K562 (cell line): ENCODE measurements at regions not wholly inside any gene's neighbourhood (a gene's known extent, or its start where the extent isn't known, plus 50 kb on each side); places are given as distances from the start of the nearest gene placed in this dataset.

ENCODE experiments used
- ATAC-seq: fragments of 200-7000 bp; cut with Tn5 transposase; 3 replicates; pipeline ENCODE4 v1.9.1; 2020; ENCODE audit warnings: moderate library complexity
- BruUV-seq: library from RNA; stranded (reverse); fragments of 400-500 nt; replicated peaks from 2 replicates; lab custom pipeline; 2021; lab: Mats Ljungman, UMichigan
- CTCF ChIA-PET: fragments of 300-600 bp; formaldehyde crosslinking; extraction: SDS; loops from one replicate; lab custom pipeline; 2021; ENCODE audit warnings: low intra/inter-chr PET ratio; lab: Yijun Ruan, JAX
- POLR2A ChIA-PET: fragments of 300-600, 350-650 bp; sonication (Branson Sonifier 250); formaldehyde crosslinking; extraction: SDS; loops from one replicate; lab custom pipeline; 2021; ENCODE audit warnings: antibody characterized with exemption, inconsistent platforms; lab: Yijun Ruan, JAX
- DNase-seq, 4 experiments: peaks; one replicate each; pipeline versions ENCODE4 v3.0.0 to v3.0.0-alpha.2; 2011 to 2018; ENCODE audit warnings: low spot score in 3 of 4, mixed read lengths in 3 of 4; ENCODE audit errors: extremely low read depth in 1 of 4
- FAIRE-seq: peaks from 2 replicates; lab custom pipeline; 2011; peaks lifted over from hg19 to GRCh38; lab: Jason Lieb, UNC
- H2AFZ ChIP-seq: 2 replicates; pipeline ENCODE4 v1.6.0; 2011; ENCODE audit warnings: low read depth, low read length, control low read depth, inconsistent platforms
- H3K27ac ChIP-seq: fragments of 200-600 bp; 3 replicates; pipeline ENCODE4 v1.8.0; 2011; ENCODE audit warnings: low read depth, mild to moderate bottlenecking, control low read depth, inconsistent platforms, low read length, moderate library complexity, mixed read lengths; ENCODE audit errors: extremely low read depth
- H3K27me3 ChIP-seq, 2 experiments: fragments of 300-600 bp in 1 of 2; 2 replicates in 1 of 2; 3 replicates in 1 of 2; pipeline versions ENCODE4 v1.6.0 to v1.8.0; 2011; ENCODE audit warnings: inconsistent platforms in 2 of 2, low read length in 2 of 2, mild to moderate bottlenecking in 1 of 2, mixed read lengths in 1 of 2, moderate library complexity in 1 of 2; ENCODE audit not compliant: control insufficient read depth in 2 of 2, insufficient read depth in 2 of 2
- H3K36me3 ChIP-seq: fragments of 300-600 bp; 3 replicates; pipeline ENCODE4 v1.8.0; 2011; ENCODE audit warnings: mild to moderate bottlenecking, low read length, inconsistent platforms; ENCODE audit not compliant: control insufficient read depth, insufficient read depth
- H3K4me1 ChIP-seq, 2 experiments: fragments of 200-600 bp in 1 of 2; replicated peaks in 1 of 2; 2 replicates in 1 of 2; 3 replicates in 1 of 2; pipeline versions ENCODE4 v1.5.1 to v1.8.0; 2011; ENCODE audit warnings: inconsistent platforms in 2 of 2, low read length in 2 of 2, mild to moderate bottlenecking in 1 of 2, mixed read lengths in 1 of 2, moderate library complexity in 1 of 2; ENCODE audit not compliant: control insufficient read depth in 2 of 2, insufficient read depth in 2 of 2
- H3K4me2 ChIP-seq: 2 replicates; pipeline ENCODE4 v1.6.1; 2011; ENCODE audit warnings: low read length, control low read depth, inconsistent platforms, mixed read lengths; ENCODE audit not compliant: insufficient read depth
- H3K4me3 ChIP-seq: fragments of 200-600 bp; sonication (generic), shearing (Covaris generic); 2 replicates; pipeline ENCODE4 v1.5.1; 2016; ENCODE audit warnings: control low read depth, inconsistent platforms
- H3K79me2 ChIP-seq: fragments of 200-600 bp; 3 replicates; pipeline ENCODE4 v1.8.0; 2011; ENCODE audit warnings: low read length, inconsistent platforms; ENCODE audit not compliant: control insufficient read depth, insufficient read depth
- H3K9ac ChIP-seq, 2 experiments: 2 replicates each; pipeline versions ENCODE4 v1.6.0 to v1.6.1; 2011; ENCODE audit warnings: low read depth in 2 of 2, low read length in 2 of 2, control low read depth in 1 of 2, inconsistent platforms in 1 of 2, mild to moderate bottlenecking in 1 of 2, mixed read lengths in 1 of 2; ENCODE audit not compliant: insufficient read depth in 1 of 2
- H3K9me1 ChIP-seq: one replicate; pipeline ENCODE4 v1.6.0; 2011; ENCODE audit warnings: inconsistent platforms, mild to moderate bottlenecking, low read length, moderate library complexity; ENCODE audit not compliant: control insufficient read depth, insufficient read depth
- H3K9me3 ChIP-seq: replicated peaks from 2 replicates; pipeline ENCODE4 v1.5.1; 2011; ENCODE audit warnings: low read depth, low read length, inconsistent platforms; ENCODE audit not compliant: control insufficient read depth, insufficient read depth
- H4K20me1 ChIP-seq: replicated peaks from 2 replicates; pipeline ENCODE4 v1.6.1; 2011; ENCODE audit warnings: low read length, inconsistent platforms, mixed read lengths; ENCODE audit not compliant: control insufficient read depth, insufficient read depth
- BDP1 ChIP-seq: IDR thresholded peaks from 3 replicates; pipeline ENCODE4 v1.6.1; 2011; ENCODE audit not compliant: insufficient read length, insufficient read depth
- CBFB ChIP-seq: sonication (generic); formaldehyde crosslinking; IDR thresholded peaks from 2 replicates; pipeline ENCODE4 v1.4.0; 2020; ENCODE audit warnings: mild to moderate bottlenecking, missing genetic modification reagents
- CCNT2 ChIP-seq: IDR thresholded peaks from 2 replicates; pipeline ENCODE4 v1.6.1; 2011; ENCODE audit warnings: borderline replicate concordance, low read depth, mild to moderate bottlenecking, moderate library complexity, mixed read lengths, low read length; ENCODE audit not compliant: insufficient read length; ENCODE audit errors: extremely low read depth
- CTCF ChIP-seq, 3 experiments: IDR thresholded peaks in 2 of 3; conservative IDR thresholded peaks in 1 of 3; 2 replicates each; pipeline ENCODE4 v1.5.1; 2011 to 2012; ENCODE audit warnings: low read length in 3 of 3, mild to moderate bottlenecking in 3 of 3, control low read depth in 2 of 3, improper control_type of control experiment in 1 of 3, inconsistent platforms in 1 of 3, low read depth in 1 of 3, mixed read lengths in 1 of 3, moderate library complexity in 1 of 3; ENCODE audit not compliant: insufficient read depth in 2 of 3
- CTCFL ChIP-seq: IDR thresholded peaks from 2 replicates; pipeline ENCODE4 v1.6.1; 2011; ENCODE audit warnings: borderline replicate concordance, low read depth, mild to moderate bottlenecking, moderate library complexity, low read length; ENCODE audit not compliant: insufficient read depth, poor library complexity, severe bottlenecking
- ETV1 ChIP-seq: fragments of 450-650 bp; conservative IDR thresholded peaks from 2 replicates; pipeline ENCODE4 v1.6.1; 2016; ENCODE audit warnings: missing genetic modification characterization, control low read depth, low read depth, missing compliant biosample characterization
- HDAC3 ChIP-seq: fragments of 450-650 bp; IDR thresholded peaks from 2 replicates; pipeline ENCODE4 v1.6.1; 2018; ENCODE audit warnings: borderline replicate concordance, mild to moderate bottlenecking, moderate library complexity; ENCODE audit not compliant: partially characterized antibody
- IRF9 ChIP-seq: fragments of 450-650 bp; IDR thresholded peaks from 2 replicates; pipeline ENCODE4 v1.6.1; 2016; ENCODE audit warnings: missing biosample characterization, missing genetic modification characterization
- KAT8 ChIP-seq: fragments of 450-650 bp; IDR thresholded peaks from 2 replicates; pipeline ENCODE4 v1.6.1; 2016; ENCODE audit warnings: low read depth, mild to moderate bottlenecking
- MCM3 ChIP-seq: fragments of 450-650 bp; IDR thresholded peaks from 2 replicates; pipeline ENCODE4 v1.6.1; 2016
- NCOA2 ChIP-seq, 2 experiments: fragments of 450-650 bp; IDR thresholded peaks; 2 replicates each; pipeline ENCODE4 v1.6.1; 2018; ENCODE audit warnings: mild to moderate bottlenecking in 2 of 2, moderate library complexity in 1 of 2; ENCODE audit not compliant: partially characterized antibody in 2 of 2
- NELFE ChIP-seq: IDR thresholded peaks from 2 replicates; pipeline ENCODE4 v1.6.1; 2011; ENCODE audit warnings: mild to moderate bottlenecking; ENCODE audit not compliant: insufficient read depth, insufficient read length
- POLR2A ChIP-seq: fragments of 450-650 bp; conservative IDR thresholded peaks from 2 replicates; pipeline ENCODE4 v1.6.1; 2016
- POLR2G ChIP-seq: fragments of 200-400 bp; formaldehyde crosslinking; IDR thresholded peaks from 2 replicates; pipeline ENCODE4 v1.6.1; 2017; ENCODE audit warnings: low read depth, mild to moderate bottlenecking, antibody characterized with exemption, low read length, moderate library complexity
- POU5F1 ChIP-seq: fragments of 150-350 bp; IDR thresholded peaks from 2 replicates; pipeline ENCODE4 v1.6.1; 2014; ENCODE audit warnings: borderline replicate concordance, low read length, low read depth, mild to moderate bottlenecking; ENCODE audit not compliant: partially characterized antibody
- SAP30 ChIP-seq: fragments of 200-600 bp; sonication (generic); IDR thresholded peaks from 2 replicates; pipeline ENCODE4 v1.6.1; 2012; ENCODE audit warnings: borderline replicate concordance, low read depth, mild to moderate bottlenecking, moderate library complexity, low read length, control low read depth, inconsistent platforms; ENCODE audit not compliant: insufficient read depth, poor library complexity, severe bottlenecking
- ZBTB9 ChIP-seq: fragments of 450-650 bp; formaldehyde crosslinking; IDR thresholded peaks from 2 replicates; pipeline ENCODE4 v1.4.0; 2020; ENCODE audit warnings: mild to moderate bottlenecking, moderate library complexity
- ZSCAN29 ChIP-seq: fragments of 450-650 bp; IDR thresholded peaks from 2 replicates; pipeline ENCODE4 v1.6.1; 2017
- WGBS: fragments of 100-300 bp; shearing (Covaris generic); methylation state at CpG from one replicate; pipeline ENCODE4 v1.1.6; 2016; ENCODE audit warnings: low coverage, mixed read lengths; ENCODE audit not compliant: insufficient coverage; ENCODE audit errors: missing lambda C conversion rate; 5-methylcytosine and 5-hydroxymethylcytosine counted together
- in situ Hi-C: fragments of 300-500 bp; cut with MboI; formaldehyde crosslinking; loops from 4 replicates; pipeline ENCODE4 v1.15.0; 2018; ENCODE audit warnings: inconsistent platforms, mixed read lengths
- intact Hi-C: fragments of 100-400 bp; cut with micrococcal nuclease; formaldehyde crosslinking; loops from 2 replicates; pipeline ENCODE4 v1.14.2; 2022

- no peaks in the 10 kb centered on the region for H3K4me1 ChIP-seq
- H3K9me3 ChIP-seq, result no peaks in the 10 kb centered on the region
- H2AFZ ChIP-seq, result no peak overlapping the region
- FAIRE-seq (no peak), DNase-seq (no peak), ATAC-seq (no peak)
- POLR2A ChIA-PET, result no interaction called here
- no peak overlapping the region for H3K4me3 ChIP-seq
- H3K79me2 ChIP-seq, result no peaks in the 10 kb centered on the region
- no peak overlapping the region for H3K4me2 ChIP-seq
- no TSS peak for BruUV-seq
- CTCF ChIA-PET, result no interaction called here
- no peaks in the 10 kb centered on the region for H4K20me1 ChIP-seq
- in situ Hi-C loops (no loop called here), intact Hi-C loops (no loop called here)
- H3K9ac ChIP-seq, result no peak overlapping the region
- H3K9me1 ChIP-seq, result no peaks in the 10 kb centered on the region
- no peaks in the 10 kb centered on the region for H3K36me3 ChIP-seq
- WGBS, result 0% methylated on average over 2 of the region's 2 CpGs
- H3K27ac ChIP-seq, result no peak overlapping the region
- H3K27me3 ChIP-seq, result no peaks in the 10 kb centered on the region
- no peak for TF ChIP-seq IRF9
- no peak for TF ChIP-seq KAT8
- no peak for TF ChIP-seq ETV1
- no peak for TF ChIP-seq CTCF (IDR thresholded peaks at IDR 0.05 in 2 of 3, conservative IDR thresholded peaks at IDR 0.05 in 1 of 3; ENCODE audit: insufficient read depth in 2 of 3, low read depth in 1 of 3, low read length in 3 of 3)
- TF ChIP-seq SAP30, result no peak
- TF ChIP-seq MCM3, result no peak
- no peak for TF ChIP-seq CTCFL
- TF ChIP-seq CBFB (CRISPR knock-in tag), result no peak
- no peak for TF ChIP-seq POLR2A
- no peak for TF ChIP-seq ZBTB9 (CRISPR knock-in tag)
- TF ChIP-seq NELFE, result no peak
- no peak for TF ChIP-seq POLR2G
- TF ChIP-seq BDP1, result no peak
- no peak for TF ChIP-seq NCOA2 (IDR thresholded peaks at IDR 0.05; ENCODE audit: partially characterized antibody in 2 of 2)
- no peak for TF ChIP-seq CCNT2
- no peak for TF ChIP-seq ZSCAN29
- TF ChIP-seq HDAC3, result no peak
- no peak for TF ChIP-seq POU5F1
Measured at GRCh38 chr3:192022412-192022811, 561.4 kb downstream of the PYDC2 start.
